ENCODE measurements at regions not wholly inside any gene's neighbourhood (a gene's known extent, or its start where the extent isn't known, plus 50 kb on each side); places are given as distances from the start of the nearest gene placed in this dataset.

DNA sequence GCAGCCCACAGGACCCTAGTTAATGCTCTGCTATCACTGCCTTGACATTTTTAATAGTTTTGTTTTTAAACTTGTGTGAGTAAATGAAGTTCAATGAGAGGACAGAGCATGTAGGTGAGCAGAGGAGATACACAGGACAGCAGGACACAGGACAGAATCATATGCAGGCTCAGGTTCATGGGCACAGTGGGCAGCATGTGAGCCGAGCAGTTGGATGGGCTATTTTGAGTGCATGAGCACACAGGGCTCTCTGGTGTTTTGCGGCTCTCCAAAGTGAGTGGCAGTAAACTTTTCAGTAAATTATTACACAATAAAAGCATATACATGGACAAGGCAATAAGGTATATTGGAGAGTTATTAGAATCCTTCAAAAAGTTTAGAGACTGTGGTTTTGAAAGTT is 189.7 kb upstream of the OR4E1 start:
- TF ChIP-seq, protein P1, sequence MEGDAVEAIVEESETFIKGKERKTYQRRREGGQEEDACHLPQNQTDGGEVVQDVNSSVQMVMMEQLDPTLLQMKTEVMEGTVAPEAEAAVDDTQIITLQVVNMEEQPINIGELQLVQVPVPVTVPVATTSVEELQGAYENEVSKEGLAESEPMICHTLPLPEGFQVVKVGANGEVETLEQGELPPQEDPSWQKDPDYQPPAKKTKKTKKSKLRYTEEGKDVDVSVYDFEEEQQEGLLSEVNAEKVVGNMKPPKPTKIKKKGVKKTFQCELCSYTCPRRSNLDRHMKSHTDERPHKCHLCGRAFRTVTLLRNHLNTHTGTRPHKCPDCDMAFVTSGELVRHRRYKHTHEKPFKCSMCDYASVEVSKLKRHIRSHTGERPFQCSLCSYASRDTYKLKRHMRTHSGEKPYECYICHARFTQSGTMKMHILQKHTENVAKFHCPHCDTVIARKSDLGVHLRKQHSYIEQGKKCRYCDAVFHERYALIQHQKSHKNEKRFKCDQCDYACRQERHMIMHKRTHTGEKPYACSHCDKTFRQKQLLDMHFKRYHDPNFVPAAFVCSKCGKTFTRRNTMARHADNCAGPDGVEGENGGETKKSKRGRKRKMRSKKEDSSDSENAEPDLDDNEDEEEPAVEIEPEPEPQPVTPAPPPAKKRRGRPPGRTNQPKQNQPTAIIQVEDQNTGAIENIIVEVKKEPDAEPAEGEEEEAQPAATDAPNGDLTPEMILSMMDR (IDR thresholded peaks at IDR 0.05; ENCODE audit: low read depth, low read length): no peak
- no peak for TF ChIP-seq EZH2phosphoT487 (IDR thresholded peaks at IDR 0.05; ENCODE audit: low read depth)

Measured in OCI-LY3 (cell line).